ENCODE measurements at regions not wholly inside any gene's neighbourhood (a gene's known extent, or its start where the extent isn't known, plus 50 kb on each side); places are given as distances from the start of the nearest gene placed in this dataset.

- TF ChIP-seq TGIF2 (CRISPR knock-in tag; IDR thresholded peaks at IDR 0.05) (no peak), HNF4G (IDR thresholded peaks at IDR 0.05; ENCODE audit: borderline replicate concordance, low read depth, low read length) (no peak), HNF4G (CRISPR knock-in tag; IDR thresholded peaks at IDR 0.05; ENCODE audit: borderline replicate concordance, low read depth) (no peak), ZNF615 (CRISPR knock-in tag; IDR thresholded peaks at IDR 0.05; ENCODE audit: borderline replicate concordance) (no peak), ZGPAT (CRISPR knock-in tag; IDR thresholded peaks at IDR 0.05) (no peak), MAFF (IDR thresholded peaks at IDR 0.05; ENCODE audit: low read depth, low read length) (no peak), TBL1XR1 (IDR thresholded peaks at IDR 0.05; ENCODE audit: borderline replicate concordance, low read length, partially characterized antibody) (no peak), CTCF (CRISPR knock-in tag; IDR thresholded peaks at IDR 0.05) (no peak), ADNP (CRISPR knock-in tag; IDR thresholded peaks at IDR 0.05) (no peak), ZFY (CRISPR knock-in tag; IDR thresholded peaks at IDR 0.05) (no peak), ZNF747 (CRISPR knock-in tag; IDR thresholded peaks at IDR 0.05; ENCODE audit: borderline replicate concordance) (no peak), ETS1 (CRISPR knock-in tag; IDR thresholded peaks at IDR 0.05) (no peak)
These were observed 54.2 kb upstream of the NAP1L1 start for GRCh38 chr12:76138656-76139055.
